ENCODE measurements at regions not wholly inside any gene's neighbourhood (a gene's known extent, or its start where the extent isn't known, plus 50 kb on each side); places are given as distances from the start of the nearest gene placed in this dataset.

DNA sequence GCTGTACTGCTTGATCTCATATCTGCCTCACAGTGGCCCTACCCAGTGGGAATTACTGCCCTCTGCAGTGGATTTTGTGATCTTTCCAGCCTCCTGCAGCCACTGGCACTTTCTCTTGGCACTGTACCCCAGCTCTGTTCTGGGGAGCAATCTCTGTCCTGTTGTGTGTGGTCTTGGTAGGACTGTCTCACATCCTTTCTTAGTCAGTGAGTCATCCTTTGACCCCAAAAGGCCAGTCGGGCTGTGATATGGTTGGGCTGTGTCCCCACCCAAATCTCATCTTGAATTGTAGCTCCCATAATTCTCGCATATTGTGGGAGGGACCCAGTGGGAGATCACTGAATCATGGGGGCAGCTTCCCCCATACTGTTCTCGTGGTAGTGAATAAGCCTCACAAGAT, 133.3 kb upstream of the TPM1 start:
- Histone ChIP-seq H3K27ac (ENCODE audit: control insufficient read depth, insufficient read depth, low read length) (no peak overlapping the region), H3K79me2 (ENCODE audit: control insufficient read depth, insufficient read depth, low read length) (no peaks in the 10 kb centered on the region), H3K36me3 (ENCODE audit: control insufficient read depth in 2 of 2, extremely low read depth in 1 of 2, insufficient read depth in 2 of 2, low read length in 2 of 2) (no peaks in the 10 kb centered on the region), H3K4me3 (ENCODE audit: control insufficient read depth in 2 of 3, extremely low read depth in 1 of 3, insufficient read depth in 2 of 3, low read depth in 1 of 3, low read length in 3 of 3) (no peak overlapping the region), H3K4me2 (ENCODE audit: control insufficient read depth, extremely low read depth, insufficient read depth, low read depth, low read length) (no peak overlapping the region), H4K20me1 (ENCODE audit: control insufficient read depth, extremely low read depth, insufficient read depth, low read length) (no peaks in the 10 kb centered on the region), H3K9me1 (ENCODE audit: control insufficient read depth, extremely low read depth, insufficient read depth, low read length) (no peaks in the 10 kb centered on the region), H2AFZ (ENCODE audit: control insufficient read depth, low read length) (no peak overlapping the region), H3K9me3 (ENCODE audit: control insufficient read depth, low read depth, low read length) (no peaks in the 10 kb centered on the region), H3K9ac (ENCODE audit: control insufficient read depth, extremely low read depth, insufficient read depth, low read length) (no peak overlapping the region), H3K27me3 (ENCODE audit: control insufficient read depth, extremely low read depth, insufficient read depth, low read length) (no peaks in the 10 kb centered on the region), H3K4me1 (ENCODE audit: control insufficient read depth, extremely low read depth, insufficient read depth, low read length) (no peaks in the 10 kb centered on the region)
- FAIRE-seq (no peak), DNase-seq (ENCODE audit: low read depth, low spot score) (no peak)
- dilution Hi-C loops (cut with MboI; ENCODE audit: extremely low pct_ligation_motif_present, low sequenced_read_pairs), result no loop called here
- TF ChIP-seq CTCF (optimal IDR thresholded peaks at IDR 0.05 in 1 of 3, IDR thresholded peaks at IDR 0.05 in 1 of 3, conservative IDR thresholded peaks at IDR 0.05 in 1 of 3; ENCODE audit: extremely low read depth in 1 of 3, insufficient read depth in 2 of 3, low read length in 3 of 3) (peak in 1 of 3 experiments; percentile 19), EZH2 (IDR thresholded peaks at IDR 0.05; ENCODE audit: low read length) (no peak)

GRCh38 chr15:62912282-62912681, 130.3 kb upstream of the TPM1 start:
- Histone ChIP-seq H3K9me1 (ENCODE audit: control insufficient read depth, extremely low read depth, insufficient read depth, low read length) (no peaks in the 10 kb centered on the region), H3K9me3 (ENCODE audit: control insufficient read depth, low read depth, low read length) (no peaks in the 10 kb centered on the region), H3K36me3 (ENCODE audit: control insufficient read depth in 2 of 2, extremely low read depth in 1 of 2, insufficient read depth in 2 of 2, low read length in 2 of 2) (no peaks in the 10 kb centered on the region), H3K4me2 (ENCODE audit: control insufficient read depth, extremely low read depth, insufficient read depth, low read depth, low read length) (no peak overlapping the region), H3K9ac (ENCODE audit: control insufficient read depth, extremely low read depth, insufficient read depth, low read length) (no peak overlapping the region), H3K27ac (ENCODE audit: control insufficient read depth, insufficient read depth, low read length) (no peak overlapping the region), H4K20me1 (ENCODE audit: control insufficient read depth, extremely low read depth, insufficient read depth, low read length) (no peaks in the 10 kb centered on the region), H2AFZ (ENCODE audit: control insufficient read depth, low read length) (no peak overlapping the region), H3K79me2 (ENCODE audit: control insufficient read depth, insufficient read depth, low read length) (no peaks in the 10 kb centered on the region), H3K4me3 (ENCODE audit: control insufficient read depth in 2 of 3, extremely low read depth in 1 of 3, insufficient read depth in 2 of 3, low read depth in 1 of 3, low read length in 3 of 3) (no peak overlapping the region), H3K4me1 (ENCODE audit: control insufficient read depth, extremely low read depth, insufficient read depth, low read length) (no peaks in the 10 kb centered on the region), H3K27me3 (ENCODE audit: control insufficient read depth, extremely low read depth, insufficient read depth, low read length) (no peaks in the 10 kb centered on the region)
- TF ChIP-seq CTCF (optimal IDR thresholded peaks at IDR 0.05 in 1 of 3, IDR thresholded peaks at IDR 0.05 in 1 of 3, conservative IDR thresholded peaks at IDR 0.05 in 1 of 3; ENCODE audit: extremely low read depth in 1 of 3, insufficient read depth in 2 of 3, low read length in 3 of 3) (no peak), EZH2 (IDR thresholded peaks at IDR 0.05; ENCODE audit: low read length) (no peak)
- dilution Hi-C loops (cut with MboI; ENCODE audit: extremely low pct_ligation_motif_present, low sequenced_read_pairs), result no loop called here
- FAIRE-seq (no peak), DNase-seq (ENCODE audit: low read depth, low spot score) (no peak)

Measured in keratinocyte (primary cell).